Fibroblast of villous mesenchyme (primary cell): ENCODE measurements at regions not wholly inside any gene's neighbourhood (a gene's known extent, or its start where the extent isn't known, plus 50 kb on each side); places are given as distances from the start of the nearest gene placed in this dataset.
A peak's percentile ranks its signal among the peaks of the same experiment; 100 is the strongest.
"Not testable (repeated sequence)": the region's sequence is repeated elsewhere in the genome, so short reads cannot be mapped to it uniquely, and the experiment has no call there.

Experiments used
- DNase-seq: peaks from one replicate; pipeline ENCODE4 v3.0.0-alpha.2; 2010; ENCODE audit warnings: low read depth
- H3K4me3 ChIP-seq: 2 replicates; pipeline ENCODE4 v1.5.1; 2011; ENCODE audit warnings: low read depth, mild to moderate bottlenecking, low read length
- CTCF ChIP-seq: IDR thresholded peaks from 2 replicates; pipeline ENCODE4 v1.5.1; 2012; ENCODE audit warnings: low read depth, mild to moderate bottlenecking, low read length; ENCODE audit not compliant: insufficient read depth

GRCh38 chr3:101966226-101966625, 116.9 kb downstream of the NFKBIZ start:
- DNase-seq: no peak
- TF ChIP-seq CTCF: no peak
- H3K4me3 ChIP-seq: no peak overlapping the region

DNA sequence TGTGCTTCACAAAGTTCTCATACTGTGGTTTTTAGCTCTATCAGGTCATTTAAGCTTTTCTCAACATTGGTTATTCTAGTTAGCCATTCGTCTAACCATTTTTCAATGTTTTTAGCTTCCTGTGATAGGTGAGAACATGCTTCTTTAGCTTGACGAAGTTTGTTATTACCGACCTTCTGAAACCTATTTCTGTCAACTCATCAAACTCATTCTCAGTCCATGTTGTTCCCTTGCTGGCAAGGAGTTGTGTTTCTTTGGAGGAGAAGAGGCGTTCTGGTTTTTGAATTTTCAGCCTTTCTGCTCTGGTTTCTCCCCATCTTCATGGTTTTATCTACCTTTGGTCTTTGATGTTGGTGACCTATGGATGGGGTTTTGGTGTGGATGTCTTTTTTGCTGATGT, 120.9 kb downstream of the NFKBIZ start:
- TF ChIP-seq CTCF: no peak
- H3K4me3 ChIP-seq: no peak overlapping the region
- no peak for DNase-seq

DNA sequence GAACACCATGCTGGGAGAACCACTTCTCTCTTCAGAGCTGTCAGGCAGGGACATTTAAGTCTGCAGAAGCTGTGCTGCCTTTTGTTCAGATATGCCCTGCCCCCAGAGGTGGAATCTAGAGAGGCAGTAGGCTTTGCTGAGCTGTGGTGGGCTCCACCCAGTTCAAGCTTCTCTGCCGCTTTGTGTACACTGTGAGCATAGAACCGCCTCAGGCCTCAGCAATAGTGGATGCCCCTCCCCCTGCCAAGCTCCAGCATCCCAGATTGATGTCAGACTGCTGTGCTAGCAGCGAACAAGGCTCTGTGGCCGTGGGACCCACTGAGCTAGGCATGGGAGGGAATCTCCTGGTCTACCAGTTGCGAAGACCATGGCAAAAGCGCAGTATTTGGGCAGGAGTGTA, 121.6 kb downstream of the NFKBIZ start:
- TF ChIP-seq CTCF: no peak
- DNase-seq: no peak
- H3K4me3 ChIP-seq: no peak overlapping the region

GRCh38 chr3:101972430-101973162, 123.3 kb downstream of the NFKBIZ start:
- no peak for TF ChIP-seq CTCF
- no peak overlapping the region for H3K4me3 ChIP-seq
- DNase-seq: no peak

DNA sequence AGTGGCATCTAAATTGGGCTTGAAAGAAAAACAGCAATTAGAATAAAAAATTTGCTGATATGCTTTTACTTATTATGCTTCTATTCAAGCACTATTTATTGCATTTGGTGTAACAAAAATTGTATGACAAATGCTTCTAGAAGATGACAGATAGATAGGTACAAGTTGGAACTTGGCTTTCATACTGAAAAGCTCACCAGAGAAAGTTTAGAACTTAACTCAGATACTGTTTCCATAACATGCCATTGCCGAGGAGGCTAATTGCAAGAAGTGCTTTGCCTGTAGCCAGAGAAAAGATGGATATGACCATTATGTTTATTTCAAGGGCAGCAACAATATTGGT, 123.8 kb downstream of the NFKBIZ start:
- no peak for DNase-seq
- no peak overlapping the region for H3K4me3 ChIP-seq
- TF ChIP-seq CTCF: no peak

- not testable (repeated sequence) for DNase-seq, H3K4me3 ChIP-seq
Observed at GRCh38 chr3:101975415-101975814, 126.1 kb downstream of the NFKBIZ start.

DNA sequence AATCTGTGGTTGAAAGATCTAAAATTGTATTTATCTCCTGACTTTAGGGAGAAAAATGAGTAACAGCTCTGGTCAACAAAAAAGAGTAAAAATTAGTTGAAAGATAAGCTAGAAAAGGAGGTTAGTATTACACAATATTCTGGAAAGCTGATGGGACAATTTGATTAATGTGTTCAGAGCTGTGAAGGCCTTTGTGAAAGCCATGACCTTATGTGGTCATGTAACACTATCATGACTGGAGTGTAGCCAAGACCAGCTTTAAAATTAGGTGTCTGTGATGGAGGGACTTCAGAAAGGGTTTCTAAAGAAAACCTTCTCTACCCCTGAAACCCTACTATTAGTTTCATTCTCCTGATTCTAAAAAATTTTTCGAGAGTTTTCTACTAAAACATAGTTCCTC, 127.2 kb downstream of the NFKBIZ start:
- peak; percentile 64 for DNase-seq
- no peak for TF ChIP-seq CTCF
- no peak overlapping the region for H3K4me3 ChIP-seq
